Choroid plexus epithelial cell (primary cell): ENCODE measurements at regions not wholly inside any gene's neighbourhood (a gene's known extent, or its start where the extent isn't known, plus 50 kb on each side); places are given as distances from the start of the nearest gene placed in this dataset.

Experiments
- DNase-seq: peaks from one replicate; pipeline ENCODE4 v3.0.0-alpha.2; 2010; ENCODE audit warnings: low read depth
- H3K4me3 ChIP-seq: 2 replicates; pipeline ENCODE4 v1.5.1; 2011; ENCODE audit warnings: low read depth, mild to moderate bottlenecking, control low read depth, low read length, moderate library complexity
- TF ChIP-seq, protein P1 (sequence below): conservative IDR thresholded peaks from 2 replicates; pipeline ENCODE4 v1.5.1; 2011; ENCODE audit warnings: low read depth, mild to moderate bottlenecking, control low read depth, inconsistent platforms, low read length, moderate library complexity

GRCh38 chr3:3689601-3690375 lies 109.4 kb upstream of the LRRN1 start:
- TF ChIP-seq, protein P1, sequence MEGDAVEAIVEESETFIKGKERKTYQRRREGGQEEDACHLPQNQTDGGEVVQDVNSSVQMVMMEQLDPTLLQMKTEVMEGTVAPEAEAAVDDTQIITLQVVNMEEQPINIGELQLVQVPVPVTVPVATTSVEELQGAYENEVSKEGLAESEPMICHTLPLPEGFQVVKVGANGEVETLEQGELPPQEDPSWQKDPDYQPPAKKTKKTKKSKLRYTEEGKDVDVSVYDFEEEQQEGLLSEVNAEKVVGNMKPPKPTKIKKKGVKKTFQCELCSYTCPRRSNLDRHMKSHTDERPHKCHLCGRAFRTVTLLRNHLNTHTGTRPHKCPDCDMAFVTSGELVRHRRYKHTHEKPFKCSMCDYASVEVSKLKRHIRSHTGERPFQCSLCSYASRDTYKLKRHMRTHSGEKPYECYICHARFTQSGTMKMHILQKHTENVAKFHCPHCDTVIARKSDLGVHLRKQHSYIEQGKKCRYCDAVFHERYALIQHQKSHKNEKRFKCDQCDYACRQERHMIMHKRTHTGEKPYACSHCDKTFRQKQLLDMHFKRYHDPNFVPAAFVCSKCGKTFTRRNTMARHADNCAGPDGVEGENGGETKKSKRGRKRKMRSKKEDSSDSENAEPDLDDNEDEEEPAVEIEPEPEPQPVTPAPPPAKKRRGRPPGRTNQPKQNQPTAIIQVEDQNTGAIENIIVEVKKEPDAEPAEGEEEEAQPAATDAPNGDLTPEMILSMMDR = no peak

GRCh38 chr3:3686907-3687648 lies 112.2 kb upstream of the LRRN1 start:
- no peak for DNase-seq
- H3K4me3 ChIP-seq = no peak overlapping the region
- TF ChIP-seq, protein P1 = no peak

More at GRCh38 chr3:3689601-3690375, 109.4 kb upstream of the LRRN1 start:
- no peak overlapping the region for H3K4me3 ChIP-seq
- DNase-seq = no peak

GRCh38 chr3:3685721-3686120 lies 113.5 kb upstream of the LRRN1 start:
- TF ChIP-seq, protein P1 = no peak
- no peak for DNase-seq

DNA sequence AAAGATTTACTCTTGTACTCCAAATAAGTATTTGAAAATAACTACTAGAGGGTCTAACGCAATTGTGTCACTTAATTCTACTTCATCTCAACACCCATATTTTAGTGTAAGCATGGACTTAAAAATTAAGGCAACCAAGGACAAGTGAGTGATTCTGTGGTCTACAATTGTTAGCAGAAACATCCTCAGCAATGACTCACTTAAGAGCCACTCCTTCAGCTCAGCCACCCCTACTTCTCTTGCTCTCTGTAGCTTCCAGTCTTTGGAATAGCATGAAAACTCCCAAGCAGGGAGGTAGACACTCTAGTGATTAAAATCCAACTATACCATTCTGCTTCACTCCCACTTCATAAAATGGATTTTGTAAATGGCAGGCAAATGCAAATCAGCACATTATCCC lies 116.0 kb upstream of the LRRN1 start:
- TF ChIP-seq, protein P1 = no peak
- no peak for DNase-seq
- no peak overlapping the region for H3K4me3 ChIP-seq

More at GRCh38 chr3:3685721-3686120, 113.5 kb upstream of the LRRN1 start:
- H3K4me3 ChIP-seq = no peak overlapping the region

GRCh38 chr3:3675801-3676200 lies 123.4 kb upstream of the LRRN1 start:
- TF ChIP-seq, protein P1 = no peak
- no peak for DNase-seq

DNA sequence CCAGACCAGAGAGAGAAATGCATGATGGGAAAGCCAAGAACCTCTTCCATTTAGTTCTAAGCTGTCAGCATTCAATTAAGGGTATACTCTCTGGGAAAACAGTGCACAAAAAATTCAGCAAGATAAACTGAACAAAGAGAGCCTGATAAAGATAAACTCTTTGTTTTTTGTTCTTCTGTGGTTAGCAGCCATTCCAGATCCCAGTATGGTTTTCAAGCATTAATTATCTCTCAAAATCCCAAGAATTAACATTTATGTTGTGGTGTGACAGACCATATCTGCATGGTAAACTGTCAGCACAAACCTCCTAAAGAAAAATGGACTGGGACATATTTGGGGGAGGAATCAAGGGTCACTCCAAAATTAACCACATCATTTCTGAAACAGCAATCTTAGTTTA lies 124.0 kb upstream of the LRRN1 start:
- no peak overlapping the region for H3K4me3 ChIP-seq
- DNase-seq = no peak
- TF ChIP-seq, protein P1 = no peak

More at GRCh38 chr3:3675801-3676200, 123.4 kb upstream of the LRRN1 start:
- H3K4me3 ChIP-seq = no peak overlapping the region
